Type B pancreatic cell (in vitro differentiated cells): ENCODE measurements at regions not wholly inside any gene's neighbourhood (a gene's known extent, or its start where the extent isn't known, plus 50 kb on each side); places are given as distances from the start of the nearest gene placed in this dataset.

Experiments used
- DNase-seq: peaks from one replicate; pipeline ENCODE4 v3.0.0; 2021; ENCODE audit warnings: mixed read lengths; ENCODE audit not compliant: unreplicated experiment; ENCODE audit errors: extremely low spot score
- H3K27ac Mint-ChIP-seq: 2 replicates; pipeline ENCODE4 v1.8.0; 2021; ENCODE audit warnings: mild to moderate bottlenecking, mixed read lengths
- H3K27me3 Mint-ChIP-seq: 2 replicates; pipeline ENCODE4 v1.8.0; 2021; ENCODE audit warnings: mixed read lengths
- H3K36me3 Mint-ChIP-seq: 2 replicates; pipeline ENCODE4 v1.8.0; 2021; ENCODE audit warnings: mixed read lengths
- H3K4me1 Mint-ChIP-seq: one replicate; pipeline ENCODE4 v1.8.0; 2021; ENCODE audit warnings: mixed read lengths; ENCODE audit not compliant: unreplicated experiment
- H3K4me3 Mint-ChIP-seq: 2 replicates; pipeline ENCODE4 v1.8.0; 2021; ENCODE audit warnings: mild to moderate bottlenecking, mixed read lengths
- H3K9me3 Mint-ChIP-seq: 2 replicates; pipeline ENCODE4 v1.8.0; 2021; ENCODE audit warnings: mixed read lengths
- CTCF ChIP-seq: fragments of 200-600 bp; sonication (generic); conservative IDR thresholded peaks from 2 replicates; pipeline ENCODE4 v1.5.0; 2021; ENCODE audit warnings: antibody characterized with exemption, mild to moderate bottlenecking

GRCh38 chr7:80403686-80404241 is 108.1 kb downstream of the GNAT3 start:
- Mint-ChIP-seq H3K36me3 (no peaks in the 10 kb centered on the region), H3K4me1 (no peaks in the 10 kb centered on the region), H3K27ac (no peak overlapping the region), H3K4me3 (no peak overlapping the region), H3K9me3 (no peaks in the 10 kb centered on the region), H3K27me3 (no peaks in the 10 kb centered on the region)
- DNase-seq: no peak
- TF ChIP-seq CTCF: no peak

GRCh38 chr7:80401708-80402107 is 110.2 kb downstream of the GNAT3 start:
- Mint-ChIP-seq H3K27ac (no peak overlapping the region), H3K4me3 (no peak overlapping the region), H3K36me3 (no peaks in the 10 kb centered on the region), H3K9me3 (no peaks in the 10 kb centered on the region), H3K27me3 (no peaks in the 10 kb centered on the region), H3K4me1 (no peaks in the 10 kb centered on the region)
- DNase-seq: no peak
- no peak for TF ChIP-seq CTCF

- TF ChIP-seq CTCF: no peak
- DNase-seq: no peak
- no peaks in the 10 kb centered on the region for H3K9me3 Mint-ChIP-seq
- no peak overlapping the region for H3K4me3 Mint-ChIP-seq
- peaks cover 7% of the 10 kb centered on the region for H3K4me1 Mint-ChIP-seq
- H3K27ac Mint-ChIP-seq: no peak overlapping the region
- no peaks in the 10 kb centered on the region for H3K36me3 Mint-ChIP-seq
- no peaks in the 10 kb centered on the region for H3K27me3 Mint-ChIP-seq
These were observed 118.1 kb downstream of the GNAT3 start for GRCh38 chr7:80393786-80394185.

GRCh38 chr7:80392229-80393169 is 119.4 kb downstream of the GNAT3 start:
- H3K4me3 Mint-ChIP-seq: no peak overlapping the region
- H3K36me3 Mint-ChIP-seq: no peaks in the 10 kb centered on the region
- peaks cover 11% of the 10 kb centered on the region for H3K4me1 Mint-ChIP-seq
- TF ChIP-seq CTCF: peak; percentile 78
- H3K27ac Mint-ChIP-seq: no peak overlapping the region
- H3K9me3 Mint-ChIP-seq: no peaks in the 10 kb centered on the region
- no peaks in the 10 kb centered on the region for H3K27me3 Mint-ChIP-seq
- no peak for DNase-seq

- Mint-ChIP-seq H3K36me3 (no peaks in the 10 kb centered on the region), H3K4me1 (peaks cover 21% of the 10 kb centered on the region), H3K4me3 (no peak overlapping the region), H3K27ac (no peak overlapping the region), H3K9me3 (no peaks in the 10 kb centered on the region), H3K27me3 (no peaks in the 10 kb centered on the region)
- no peak for DNase-seq
- peak; percentile 33 for TF ChIP-seq CTCF
These were observed 124.2 kb downstream of the GNAT3 start for GRCh38 chr7:80387634-80388193.
